CD4-positive, alpha-beta T cell (primary cell): ENCODE measurements at regions not wholly inside any gene's neighbourhood (a gene's known extent, or its start where the extent isn't known, plus 50 kb on each side); places are given as distances from the start of the nearest gene placed in this dataset.

ENCODE experiments used
- ATAC-seq: fragments of 200-7000 bp; cut with Tn5 transposase; one replicate; pipeline ENCODE4 v1.10.0; 2022; ENCODE audit warnings: mild to moderate bottlenecking; ENCODE audit not compliant: poor library complexity
- CTCF ChIA-PET: fragments of 350-600 bp; sonication (Branson Sonifier 250); formaldehyde crosslinking; loops from one replicate; lab custom pipeline; 2021; ENCODE audit warnings: antibody characterized with exemption, inconsistent platforms; lab: Charles Lee
- POLR2A ChIA-PET: fragments of 350-600 bp; sonication (Branson Sonifier 250); formaldehyde crosslinking; loops from one replicate; lab custom pipeline; 2021; ENCODE audit warnings: antibody characterized with exemption, inconsistent platforms; lab: Charles Lee
- DNase-seq, 14 experiments: peaks; one replicate each; pipeline ENCODE4 v3.0.0-alpha.2; 2013 to 2020; ENCODE audit warnings: mixed read lengths in 2 of 14
- H3K27ac ChIP-seq, 2 donors: one replicate each; pipeline versions ENCODE4 v1.5.1 to v1.7.0; 2013; ENCODE audit warnings: low read length in 2 of 2, low read depth in 1 of 2, mild to moderate bottlenecking in 1 of 2
- H3K27me3 ChIP-seq, 2 experiments: 1 replicate in 1 of 2; 2 replicates in 1 of 2; pipeline versions ENCODE4 v1.6.1 to v1.7.0; 2013; ENCODE audit warnings: low read length in 2 of 2, control low read depth in 1 of 2, mild to moderate bottlenecking in 1 of 2, moderate library complexity in 1 of 2; ENCODE audit not compliant: insufficient read depth in 2 of 2, control insufficient read depth in 1 of 2
- H3K36me3 ChIP-seq: one replicate; pipeline ENCODE4 v1.6.1; 2013; ENCODE audit warnings: low read length, control low read depth; ENCODE audit not compliant: insufficient read depth
- H3K4me1 ChIP-seq: one replicate; pipeline ENCODE4 v1.6.1; 2013; ENCODE audit warnings: low read length, control low read depth; ENCODE audit not compliant: insufficient read depth
- H3K4me3 ChIP-seq: one replicate; pipeline ENCODE4 v1.5.1; 2013; ENCODE audit warnings: mild to moderate bottlenecking, low read length, moderate library complexity
- H3K9me3 ChIP-seq, 2 experiments: 1 replicate in 1 of 2; 2 replicates in 1 of 2; pipeline versions ENCODE4 v1.6.1 to v1.7.0; 2013; ENCODE audit warnings: low read length in 2 of 2, mild to moderate bottlenecking in 2 of 2, control low read depth in 1 of 2, moderate library complexity in 1 of 2; ENCODE audit not compliant: control insufficient read depth in 1 of 2, insufficient read depth in 1 of 2
- H3K27ac Mint-ChIP-seq: one replicate; pipeline ENCODE4 v1.8.0; 2020; ENCODE audit warnings: mixed read lengths
- H3K27me3 Mint-ChIP-seq: one replicate; pipeline ENCODE4 v1.8.0; 2021; ENCODE audit warnings: mixed read lengths
- H3K36me3 Mint-ChIP-seq: one replicate; pipeline ENCODE4 v1.8.0; 2021; ENCODE audit warnings: low read depth, mixed read lengths
- H3K4me1 Mint-ChIP-seq: one replicate; pipeline ENCODE4 v1.8.0; 2021; ENCODE audit warnings: low read depth, mixed read lengths
- H3K4me3 Mint-ChIP-seq: one replicate; pipeline ENCODE4 v1.8.0; 2020; ENCODE audit warnings: mild to moderate bottlenecking, mixed read lengths
- H3K9me3 Mint-ChIP-seq: one replicate; pipeline ENCODE4 v1.8.0; 2020; ENCODE audit warnings: mixed read lengths
- CTCF ChIP-seq: fragments of 200-600 bp; IDR thresholded peaks from one replicate; pipeline ENCODE4 v1.8.0; 2022; ENCODE audit warnings: antibody characterized with exemption, mild to moderate bottlenecking
- intact Hi-C, 2 experiments: fragments of 100-400 bp; cut with DNase I in 1 of 2; cut with micrococcal nuclease in 1 of 2; formaldehyde crosslinking; loops; one replicate each; pipeline versions ENCODE4 v1.15.1 to v1.9.0; 2023 to 2025; cut with DNase I, micrococcal nuclease

GRCh38 chr7:20534543-20534942, 80.9 kb upstream of the ABCB5 start:
- H3K9me3 ChIP-seq: no peaks in the 10 kb centered on the region
- no peak for DNase-seq
- no peaks in the 10 kb centered on the region for H3K27me3 ChIP-seq
- ChIA-PET CTCF (no interaction called here), POLR2A (no interaction called here)
- H3K4me1 ChIP-seq: no peaks in the 10 kb centered on the region
- H3K4me3 ChIP-seq: no peak overlapping the region
- H3K27ac ChIP-seq: no peak overlapping the region
- no peak overlapping the region for H3K27ac Mint-ChIP-seq
- H3K27me3 Mint-ChIP-seq: no peaks in the 10 kb centered on the region
- ATAC-seq: no peak
- no peaks in the 10 kb centered on the region for H3K36me3 ChIP-seq
- intact Hi-C loops: no loop called here
- no peaks in the 10 kb centered on the region for H3K36me3 Mint-ChIP-seq
- H3K4me1 Mint-ChIP-seq: no peaks in the 10 kb centered on the region
- H3K9me3 Mint-ChIP-seq: no peaks in the 10 kb centered on the region
- H3K4me3 Mint-ChIP-seq: no peak overlapping the region
- TF ChIP-seq CTCF: no peak

- no peak overlapping the region for H3K27ac Mint-ChIP-seq
- intact Hi-C loops: no loop called here
- no peaks in the 10 kb centered on the region for H3K27me3 ChIP-seq
- no peak for TF ChIP-seq CTCF
- no peak overlapping the region for H3K4me3 Mint-ChIP-seq
- H3K4me3 ChIP-seq: no peak overlapping the region
- no peaks in the 10 kb centered on the region for H3K36me3 Mint-ChIP-seq
- no peak overlapping the region for H3K27ac ChIP-seq
- no peaks in the 10 kb centered on the region for H3K4me1 Mint-ChIP-seq
- DNase-seq (no peak), ATAC-seq (no peak)
- H3K36me3 ChIP-seq: no peaks in the 10 kb centered on the region
- POLR2A ChIA-PET: no interaction called here
- H3K4me1 ChIP-seq: no peaks in the 10 kb centered on the region
- no peaks in the 10 kb centered on the region for H3K27me3 Mint-ChIP-seq
- no peaks in the 10 kb centered on the region for H3K9me3 ChIP-seq
- CTCF ChIA-PET: no interaction called here
- H3K9me3 Mint-ChIP-seq: peaks cover 3% of the 10 kb centered on the region
Measured at GRCh38 chr7:20535541-20535940, 79.9 kb upstream of the ABCB5 start.

GRCh38 chr7:20539201-20539600, 76.3 kb upstream of the ABCB5 start:
- no peak for ATAC-seq
- Mint-ChIP-seq H3K4me1 (no peaks in the 10 kb centered on the region), H3K9me3 (peaks cover 3% of the 10 kb centered on the region), H3K36me3 (no peaks in the 10 kb centered on the region), H3K27ac (no peak overlapping the region), H3K4me3 (no peak overlapping the region), H3K27me3 (no peaks in the 10 kb centered on the region)
- no peaks in the 10 kb centered on the region for H3K27me3 ChIP-seq
- H3K27ac ChIP-seq: no peak overlapping the region
- ChIA-PET POLR2A (no interaction called here), CTCF (no interaction called here)
- intact Hi-C loops: no loop called here
- no peaks in the 10 kb centered on the region for H3K4me1 ChIP-seq
- no peak for TF ChIP-seq CTCF
- no peak overlapping the region for H3K4me3 ChIP-seq
- no peak for DNase-seq
- no peaks in the 10 kb centered on the region for H3K36me3 ChIP-seq
- no peaks in the 10 kb centered on the region for H3K9me3 ChIP-seq
